DOHH2 (cell line): ENCODE measurements at regions not wholly inside any gene's neighbourhood (a gene's known extent, or its start where the extent isn't known, plus 50 kb on each side); places are given as distances from the start of the nearest gene placed in this dataset.

ENCODE experiments used
- H3F3A ChIP-seq: fragments of 200-600 bp; sonication (generic), shearing (Covaris generic); 2 replicates; pipeline ENCODE4 v1.6.0; 2016; ENCODE audit warnings: antibody characterized with exemption, mild to moderate bottlenecking; ENCODE audit not compliant: control insufficient read depth, insufficient read depth
- H3K27ac ChIP-seq: fragments of 200-600 bp; sonication (generic); 2 replicates; pipeline ENCODE4 v1.5.1; 2014; ENCODE audit warnings: low read depth, mild to moderate bottlenecking, low read length, moderate library complexity
- H3K27me3 ChIP-seq: fragments of 200-600 bp; sonication (generic); 2 replicates; pipeline ENCODE4 v1.6.1; 2014; ENCODE audit warnings: mild to moderate bottlenecking, low read length, mixed read lengths; ENCODE audit not compliant: control insufficient read depth
- H3K36me3 ChIP-seq: fragments of 200-600 bp; sonication (generic); 2 replicates; pipeline ENCODE4 v1.6.1; 2014; ENCODE audit warnings: mild to moderate bottlenecking, low read length, moderate library complexity, mixed read lengths; ENCODE audit not compliant: control insufficient read depth
- H3K4me1 ChIP-seq: fragments of 200-600 bp; sonication (generic); 2 replicates; pipeline ENCODE4 v1.6.1; 2014; ENCODE audit warnings: mild to moderate bottlenecking, low read length, mixed read lengths; ENCODE audit not compliant: control insufficient read depth
- H3K4me2 ChIP-seq: fragments of 200-600 bp; sonication (generic); 2 replicates; pipeline ENCODE4 v1.6.0; 2014; ENCODE audit warnings: mild to moderate bottlenecking, low read length, moderate library complexity
- H3K4me3 ChIP-seq: fragments of 200-600 bp; sonication (generic); 2 replicates; pipeline ENCODE4 v1.5.1; 2014; ENCODE audit warnings: mild to moderate bottlenecking, low read length, mixed read lengths
- H3K79me2 ChIP-seq: fragments of 200-600 bp; sonication (generic); 2 replicates; pipeline ENCODE4 v1.6.1; 2014; ENCODE audit warnings: mild to moderate bottlenecking, low read length, mixed read lengths; ENCODE audit not compliant: control insufficient read depth
- H3K9me2 ChIP-seq: fragments of 200-600 bp; sonication (generic); replicated peaks from 2 replicates; pipeline ENCODE4 v1.6.1; 2014; ENCODE audit warnings: mild to moderate bottlenecking, low read length, mixed read lengths; ENCODE audit not compliant: control insufficient read depth
- H3K9me3 ChIP-seq: fragments of 200-600 bp; sonication (generic); 2 replicates; pipeline ENCODE4 v1.6.1; 2014; ENCODE audit warnings: antibody characterized with exemption, low read length, mixed read lengths; ENCODE audit not compliant: control insufficient read depth, insufficient read depth
- H4K20me1 ChIP-seq: fragments of 200-600 bp; sonication (generic); 2 replicates; pipeline ENCODE4 v1.6.0; 2014; ENCODE audit warnings: low read depth, mild to moderate bottlenecking, antibody characterized with exemption, low read length, moderate library complexity; ENCODE audit not compliant: control insufficient read depth, insufficient read depth
- EZH2phosphoT487 ChIP-seq: fragments of 200-600 bp; sonication (generic); IDR thresholded peaks from 2 replicates; pipeline ENCODE4 v1.6.1; 2017; ENCODE audit warnings: borderline replicate concordance, mild to moderate bottlenecking, antibody characterized with exemption, low read length, moderate library complexity, mixed read lengths
- TF ChIP-seq, protein P1 (sequence below): fragments of 200-600 bp; sonication (generic); IDR thresholded peaks from one replicate; pipeline ENCODE4 v1.5.1; 2014; ENCODE audit warnings: antibody characterized with exemption, mild to moderate bottlenecking, low read depth, low read length; ENCODE audit not compliant: poor library complexity, severe bottlenecking

DNA sequence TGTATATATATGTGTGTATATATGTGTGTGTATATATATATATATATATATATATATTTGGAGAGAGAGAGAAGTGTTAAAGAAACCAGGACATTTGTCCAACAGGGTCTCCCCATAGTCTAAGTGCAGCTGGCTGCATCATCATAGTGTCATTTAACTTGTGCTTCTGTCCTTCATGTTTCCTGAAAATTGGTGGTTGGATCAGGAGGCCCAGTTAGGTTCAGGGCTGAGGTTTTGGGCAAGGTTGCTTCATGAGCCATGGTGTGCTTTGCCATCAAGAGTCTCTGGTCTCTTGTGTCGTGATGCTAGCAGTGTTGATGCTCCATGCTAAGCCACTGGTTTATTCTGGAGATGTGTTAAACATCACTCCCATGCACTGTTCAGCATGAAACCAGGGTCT, 85.3 kb downstream of the C16orf95 start:
- Histone ChIP-seq H3K4me1 (peaks cover 5% of the 10 kb centered on the region), H3F3A (no peaks in the 10 kb centered on the region), H4K20me1 (no peaks in the 10 kb centered on the region), H3K27ac (no peak overlapping the region), H3K4me2 (no peak overlapping the region), H3K27me3 (peaks cover 6% of the 10 kb centered on the region; the same call in 1 of the 2 replicates), H3K9me2 (no peaks in the 10 kb centered on the region), H3K4me3 (no peak overlapping the region), H3K36me3 (no peaks in the 10 kb centered on the region), H3K9me3 (no peaks in the 10 kb centered on the region), H3K79me2 (no peaks in the 10 kb centered on the region)
- no peak for TF ChIP-seq EZH2phosphoT487
- TF ChIP-seq, protein P1, sequence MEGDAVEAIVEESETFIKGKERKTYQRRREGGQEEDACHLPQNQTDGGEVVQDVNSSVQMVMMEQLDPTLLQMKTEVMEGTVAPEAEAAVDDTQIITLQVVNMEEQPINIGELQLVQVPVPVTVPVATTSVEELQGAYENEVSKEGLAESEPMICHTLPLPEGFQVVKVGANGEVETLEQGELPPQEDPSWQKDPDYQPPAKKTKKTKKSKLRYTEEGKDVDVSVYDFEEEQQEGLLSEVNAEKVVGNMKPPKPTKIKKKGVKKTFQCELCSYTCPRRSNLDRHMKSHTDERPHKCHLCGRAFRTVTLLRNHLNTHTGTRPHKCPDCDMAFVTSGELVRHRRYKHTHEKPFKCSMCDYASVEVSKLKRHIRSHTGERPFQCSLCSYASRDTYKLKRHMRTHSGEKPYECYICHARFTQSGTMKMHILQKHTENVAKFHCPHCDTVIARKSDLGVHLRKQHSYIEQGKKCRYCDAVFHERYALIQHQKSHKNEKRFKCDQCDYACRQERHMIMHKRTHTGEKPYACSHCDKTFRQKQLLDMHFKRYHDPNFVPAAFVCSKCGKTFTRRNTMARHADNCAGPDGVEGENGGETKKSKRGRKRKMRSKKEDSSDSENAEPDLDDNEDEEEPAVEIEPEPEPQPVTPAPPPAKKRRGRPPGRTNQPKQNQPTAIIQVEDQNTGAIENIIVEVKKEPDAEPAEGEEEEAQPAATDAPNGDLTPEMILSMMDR: no peak

DNA sequence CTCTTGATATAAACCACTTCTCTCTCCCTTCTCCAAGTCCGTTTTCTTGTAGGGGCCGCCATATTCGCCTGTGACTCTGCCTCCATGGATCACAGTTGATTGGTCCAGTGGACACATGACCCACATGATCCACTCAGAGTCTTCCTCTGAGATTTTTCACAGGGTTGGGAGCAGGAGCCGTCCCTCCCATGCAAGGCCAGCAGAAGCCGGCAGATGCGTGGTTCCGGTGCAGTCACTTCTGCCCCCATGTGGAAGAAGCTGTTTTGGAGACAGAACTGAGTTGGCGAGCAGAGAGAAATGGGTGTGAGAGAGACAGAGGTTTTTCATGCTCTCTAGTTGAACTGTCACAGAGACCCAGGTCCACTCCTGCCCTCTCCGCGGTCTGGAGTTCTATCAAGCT, 83.3 kb downstream of the C16orf95 start:
- Histone ChIP-seq H4K20me1 (no peaks in the 10 kb centered on the region), H3K27ac (no peak overlapping the region), H3K79me2 (no peaks in the 10 kb centered on the region), H3K4me3 (no peak overlapping the region), H3K36me3 (no peaks in the 10 kb centered on the region), H3F3A (no peaks in the 10 kb centered on the region), H3K9me3 (no peaks in the 10 kb centered on the region), H3K4me1 (peaks cover 5% of the 10 kb centered on the region), H3K9me2 (no peaks in the 10 kb centered on the region), H3K4me2 (no peak overlapping the region), H3K27me3 (peaks cover 6% of the 10 kb centered on the region; the same call in 1 of the 2 replicates)
- TF ChIP-seq EZH2phosphoT487: no peak
- TF ChIP-seq, protein P1: peak; percentile 10

DNA sequence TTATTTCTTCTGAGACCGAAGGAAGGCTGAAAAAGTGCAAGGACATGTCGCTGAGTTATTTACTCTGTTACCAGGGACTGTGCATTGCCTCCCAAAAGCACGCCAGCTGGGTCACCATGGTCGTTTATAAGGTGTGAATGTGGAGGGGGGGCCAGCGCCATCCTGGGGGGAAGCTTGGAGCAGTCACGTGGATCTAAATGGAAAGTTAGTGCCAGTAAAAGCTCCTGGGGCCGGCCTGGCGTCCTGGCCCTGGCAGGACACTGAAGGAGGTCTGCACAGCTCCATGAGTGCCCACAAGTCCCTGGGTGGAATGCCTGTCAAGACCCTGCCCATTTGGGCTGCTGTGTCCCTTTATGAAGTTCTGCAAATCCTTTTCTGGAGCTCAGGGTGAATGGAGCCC, 82.6 kb downstream of the C16orf95 start:
- Histone ChIP-seq H4K20me1 (no peaks in the 10 kb centered on the region), H3K9me2 (no peaks in the 10 kb centered on the region), H3K27ac (no peak overlapping the region), H3K4me3 (no peak overlapping the region), H3K9me3 (no peaks in the 10 kb centered on the region), H3K36me3 (no peaks in the 10 kb centered on the region), H3K4me1 (peaks cover 5% of the 10 kb centered on the region), H3K79me2 (no peaks in the 10 kb centered on the region), H3K4me2 (no peak overlapping the region), H3F3A (no peaks in the 10 kb centered on the region), H3K27me3 (peaks cover 6% of the 10 kb centered on the region; the same call in 1 of the 2 replicates)
- TF ChIP-seq EZH2phosphoT487: no peak
- TF ChIP-seq, protein P1: no peak
